Hematopoietic multipotent progenitor cell (in vitro differentiated cells): ENCODE measurements at regions not wholly inside any gene's neighbourhood (a gene's known extent, or its start where the extent isn't known, plus 50 kb on each side); places are given as distances from the start of the nearest gene placed in this dataset.

Source experiments
- DNase-seq, 3 donors: peaks; one replicate each; pipeline ENCODE4 v3.0.0-alpha.2; 2011 to 2015; ENCODE audit warnings: low read depth in 2 of 3, low spot score in 2 of 3

DNA sequence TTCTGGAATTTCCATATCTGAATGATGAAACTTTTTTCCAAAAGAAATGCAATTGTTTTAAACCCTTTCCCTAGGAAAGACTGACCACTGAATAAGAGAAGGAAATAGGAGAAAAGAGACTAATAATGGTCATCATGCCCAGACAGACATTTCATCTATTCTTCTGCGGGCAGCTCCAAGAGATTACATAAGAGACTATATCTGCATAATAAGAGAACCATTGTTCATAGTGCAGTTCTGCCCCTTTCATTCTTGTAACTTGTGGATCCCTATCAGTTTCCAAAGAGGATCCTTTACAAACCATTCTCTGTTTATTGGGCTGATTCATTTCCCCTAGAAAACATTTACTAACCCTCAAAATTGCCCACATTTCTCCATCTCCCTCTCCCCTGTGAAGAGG is 197.8 kb downstream of the FSCB start:
- DNase-seq = no peak

DNA sequence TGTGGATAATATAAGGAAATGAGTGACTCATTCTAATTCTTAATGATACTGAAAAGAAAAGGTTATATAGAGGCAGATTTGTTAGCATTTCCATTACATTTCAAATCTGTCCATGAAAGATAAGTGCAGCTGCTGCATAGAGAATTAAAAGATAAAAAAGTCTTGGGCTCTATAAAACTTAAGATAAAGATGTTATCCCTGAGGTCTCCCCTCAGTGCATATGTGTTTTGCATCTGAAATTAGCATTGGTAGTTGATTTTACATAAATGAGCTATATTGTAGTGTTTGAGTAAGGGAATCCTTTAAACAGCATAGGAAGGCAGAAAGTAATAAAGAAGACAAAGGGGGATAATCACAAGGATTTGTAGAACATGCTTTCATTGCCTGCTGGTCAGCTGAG is 206.2 kb downstream of the FSCB start:
- no peak for DNase-seq

DNA sequence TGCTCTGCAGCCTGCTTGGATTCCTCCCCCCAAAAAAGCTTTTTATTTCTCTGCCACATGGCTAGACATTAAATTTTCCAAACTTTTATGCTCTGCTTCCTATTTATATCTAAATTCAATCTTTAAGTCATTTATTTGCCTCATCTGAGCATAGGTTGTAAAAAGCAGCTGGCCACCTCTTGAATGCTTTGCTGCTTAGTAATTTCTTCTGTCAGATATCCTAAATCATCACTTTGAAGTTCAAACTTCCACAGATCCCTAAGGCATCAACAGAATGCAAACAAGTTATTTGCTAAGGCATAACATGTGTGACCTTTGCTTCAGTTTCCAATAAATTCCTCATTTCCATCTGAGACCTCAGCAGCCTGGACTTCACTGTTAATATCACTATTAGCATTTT is 209.6 kb downstream of the FSCB start:
- DNase-seq = no peak

DNA sequence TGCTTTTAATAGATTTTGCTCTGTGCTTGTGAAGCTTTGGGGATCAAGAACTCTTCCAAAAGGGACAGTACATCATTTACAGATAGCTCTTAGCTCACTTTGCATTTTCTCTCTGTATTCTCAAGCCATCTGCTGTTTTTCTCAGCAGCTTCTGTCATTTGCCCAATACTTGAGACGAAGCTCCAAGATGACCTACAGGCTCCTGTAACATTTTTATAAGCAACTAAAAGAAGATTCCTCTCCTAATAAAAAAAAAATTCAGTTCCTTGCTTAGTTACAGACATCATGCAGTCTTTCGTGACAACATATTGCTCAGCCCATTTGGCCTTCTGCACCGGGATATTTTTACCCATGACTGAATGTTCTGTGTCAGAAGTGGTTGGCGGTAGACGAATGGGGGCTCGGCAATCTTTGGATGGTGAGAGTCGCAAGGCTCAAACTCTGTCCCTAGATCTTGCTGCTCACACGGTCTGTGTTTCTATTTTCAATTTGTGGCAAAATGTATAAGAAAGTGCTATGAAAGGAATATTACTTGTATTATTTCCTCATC is 215.6 kb downstream of the FSCB start:
- no peak for DNase-seq

DNA sequence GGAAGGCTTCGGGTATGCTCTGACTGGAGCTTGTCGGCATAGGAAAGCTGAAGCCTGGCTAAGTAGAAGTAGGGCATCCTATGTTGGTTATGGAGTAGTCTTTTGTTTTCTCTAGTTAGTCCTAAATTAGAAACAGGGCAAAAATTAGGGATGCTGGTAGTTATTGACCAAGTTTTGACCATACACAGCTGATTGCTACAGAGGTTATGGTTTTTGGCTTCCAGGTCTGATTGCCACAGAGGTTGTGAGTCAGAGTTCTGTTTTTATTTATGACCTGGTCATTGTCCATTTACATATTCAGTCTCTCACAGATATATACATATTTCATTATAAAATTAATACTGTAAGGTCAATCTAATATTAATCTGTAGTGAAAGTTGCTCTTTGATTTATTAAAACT is 219.2 kb downstream of the FSCB start:
- no peak for DNase-seq

DNA sequence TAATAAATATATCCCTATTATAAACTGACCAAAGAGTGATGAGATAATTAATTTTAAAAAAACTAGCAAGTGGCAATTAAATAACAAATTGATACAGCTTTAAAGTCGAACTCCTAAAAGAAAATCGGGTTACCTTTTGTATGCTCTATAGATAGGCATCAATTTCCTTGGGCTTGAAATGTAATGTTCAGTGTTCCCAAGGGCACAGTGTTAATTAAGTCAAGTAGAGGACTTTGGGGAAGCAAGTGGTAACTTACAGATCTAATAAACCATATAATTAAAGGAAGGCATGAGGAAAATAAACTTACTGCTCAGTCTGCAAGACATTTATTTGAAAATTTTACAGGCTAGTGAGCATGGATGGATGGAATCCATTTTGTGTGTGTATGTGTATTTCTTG is 220.9 kb downstream of the FSCB start:
- no peak for DNase-seq

DNA sequence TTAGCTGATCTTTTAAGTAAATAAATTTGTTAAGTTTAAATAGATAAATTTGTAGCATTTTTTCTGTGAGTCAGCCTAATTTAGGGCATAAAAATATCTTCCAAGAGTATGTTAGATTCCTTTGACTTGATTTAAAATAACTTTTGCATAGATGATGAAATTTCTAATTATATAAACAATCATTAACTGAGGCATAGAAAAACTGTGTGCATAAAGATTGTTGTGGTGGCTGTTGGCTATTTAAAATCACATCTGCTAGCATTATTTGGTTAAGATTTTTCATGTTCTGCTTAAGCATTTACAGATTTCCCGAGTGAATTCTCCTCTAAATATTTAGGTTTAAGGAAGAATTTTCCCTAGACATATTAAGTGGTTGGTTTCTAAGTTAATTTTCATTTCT is 223.2 kb downstream of the FSCB start:
- no peak for DNase-seq

DNA sequence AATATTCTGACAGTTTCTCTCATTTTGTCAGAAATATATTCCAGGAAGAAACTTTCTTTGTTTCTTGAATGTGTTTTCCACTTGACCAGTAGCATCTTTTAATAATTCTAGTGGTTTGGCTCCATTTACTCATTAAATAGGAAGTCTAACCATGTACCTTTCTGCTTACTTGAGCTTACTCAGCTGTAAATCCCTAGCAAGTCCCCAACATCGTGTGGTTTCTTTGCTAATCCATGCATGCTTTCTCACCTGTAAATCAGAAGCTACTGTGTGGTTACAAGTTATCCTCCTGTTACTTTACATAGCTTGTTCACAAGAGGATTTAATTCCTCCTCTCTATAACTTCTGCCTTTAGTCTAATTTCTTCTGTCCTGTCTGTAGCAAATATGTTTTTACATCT is 227.7 kb downstream of the FSCB start:
- no peak for DNase-seq

DNA sequence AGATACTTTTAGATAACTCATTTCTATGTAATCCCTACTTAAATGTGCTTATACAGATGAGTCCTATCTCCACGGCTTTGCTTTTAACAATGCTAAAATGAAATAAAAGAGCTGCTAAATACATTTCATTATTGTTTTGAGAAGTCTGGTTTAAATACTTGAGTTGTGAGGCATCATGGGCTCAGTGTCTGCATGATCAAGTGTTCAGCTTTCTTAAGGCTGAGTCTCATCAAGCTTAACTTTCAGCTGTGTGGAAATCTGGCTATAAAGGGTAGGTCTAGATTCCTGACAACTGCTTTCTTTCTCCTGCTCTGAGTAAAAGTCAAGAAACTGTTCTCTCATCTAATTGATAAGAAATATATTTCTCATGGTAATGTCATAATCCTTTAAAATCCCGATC is 235.4 kb downstream of the FSCB start:
- no peak for DNase-seq

DNA sequence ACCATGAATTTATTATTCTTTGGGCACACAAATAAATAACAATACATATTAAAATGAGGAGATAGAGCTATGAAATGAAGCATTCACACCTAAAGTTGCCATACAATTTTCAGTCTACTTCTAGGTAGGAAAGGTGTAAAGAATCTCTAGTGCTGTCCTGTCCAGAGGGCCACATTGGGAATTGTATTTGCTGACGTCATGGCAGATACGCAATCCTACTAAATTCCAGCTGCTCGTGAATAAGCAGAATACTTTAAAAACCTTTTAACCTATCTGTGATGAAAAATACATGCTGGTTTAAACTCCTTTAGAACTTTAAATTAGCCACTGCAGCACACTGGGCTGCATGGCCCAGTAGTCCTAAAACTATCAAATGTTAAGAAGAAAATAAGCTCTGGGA is 236.1 kb downstream of the FSCB start:
- DNase-seq = no peak

DNA sequence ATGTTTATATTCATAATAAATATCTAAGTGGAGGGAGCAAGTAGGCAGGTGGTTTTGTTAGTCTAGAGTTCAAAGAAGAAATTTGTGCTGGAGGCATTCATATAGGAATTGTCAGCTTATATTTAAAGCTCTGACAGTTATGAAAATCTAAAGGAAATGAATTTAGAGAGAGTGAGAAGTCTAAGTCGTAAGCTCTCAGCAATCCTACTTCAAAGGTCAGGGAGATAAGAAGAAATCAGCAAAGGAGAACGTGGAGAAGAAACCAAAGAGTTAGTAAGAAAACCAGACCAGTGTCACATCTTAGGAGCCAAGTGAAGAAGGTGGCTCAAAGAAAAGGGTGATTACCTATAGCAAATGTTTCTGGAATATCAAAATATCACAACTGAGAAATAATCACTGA is 241.8 kb downstream of the FSCB start:
- DNase-seq = no peak

DNA sequence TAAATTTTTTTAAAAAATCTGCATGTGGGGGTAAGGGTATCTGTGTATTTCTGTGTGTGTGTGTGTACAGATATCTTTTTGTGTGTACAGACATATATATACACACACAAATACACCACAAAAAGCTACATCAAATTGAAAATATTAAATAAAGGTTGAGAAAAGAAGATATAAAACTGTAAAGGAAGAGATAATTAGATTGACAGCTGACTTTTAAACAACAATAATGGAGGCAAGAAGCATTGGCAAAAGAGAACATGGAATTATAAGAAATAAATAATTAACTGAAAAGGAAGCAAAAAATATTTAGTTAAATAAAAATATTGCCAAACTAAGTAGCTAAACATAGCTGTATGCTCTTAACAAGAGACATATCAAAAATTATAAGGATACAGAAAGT is 291.4 kb downstream of the FSCB start:
- no peak for DNase-seq

DNA sequence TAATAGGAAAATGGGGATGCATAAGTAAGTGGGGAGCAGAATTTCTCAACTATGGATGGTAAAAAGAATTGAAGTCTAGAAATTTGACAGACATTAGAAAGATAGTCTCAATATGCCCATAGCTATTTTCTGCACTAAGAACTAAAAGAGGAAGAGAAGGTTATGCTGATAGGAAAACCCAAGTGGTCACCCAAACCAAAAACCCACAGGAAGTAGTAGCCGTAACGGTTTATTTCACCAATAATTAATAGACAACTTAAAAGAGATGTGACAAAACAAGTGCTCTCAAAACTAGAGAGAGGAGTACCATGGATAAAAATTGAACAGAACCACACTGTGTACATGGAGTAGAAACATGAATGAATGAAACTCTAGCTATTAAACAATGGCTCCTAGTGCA is 295.4 kb downstream of the FSCB start:
- DNase-seq = no peak

DNA sequence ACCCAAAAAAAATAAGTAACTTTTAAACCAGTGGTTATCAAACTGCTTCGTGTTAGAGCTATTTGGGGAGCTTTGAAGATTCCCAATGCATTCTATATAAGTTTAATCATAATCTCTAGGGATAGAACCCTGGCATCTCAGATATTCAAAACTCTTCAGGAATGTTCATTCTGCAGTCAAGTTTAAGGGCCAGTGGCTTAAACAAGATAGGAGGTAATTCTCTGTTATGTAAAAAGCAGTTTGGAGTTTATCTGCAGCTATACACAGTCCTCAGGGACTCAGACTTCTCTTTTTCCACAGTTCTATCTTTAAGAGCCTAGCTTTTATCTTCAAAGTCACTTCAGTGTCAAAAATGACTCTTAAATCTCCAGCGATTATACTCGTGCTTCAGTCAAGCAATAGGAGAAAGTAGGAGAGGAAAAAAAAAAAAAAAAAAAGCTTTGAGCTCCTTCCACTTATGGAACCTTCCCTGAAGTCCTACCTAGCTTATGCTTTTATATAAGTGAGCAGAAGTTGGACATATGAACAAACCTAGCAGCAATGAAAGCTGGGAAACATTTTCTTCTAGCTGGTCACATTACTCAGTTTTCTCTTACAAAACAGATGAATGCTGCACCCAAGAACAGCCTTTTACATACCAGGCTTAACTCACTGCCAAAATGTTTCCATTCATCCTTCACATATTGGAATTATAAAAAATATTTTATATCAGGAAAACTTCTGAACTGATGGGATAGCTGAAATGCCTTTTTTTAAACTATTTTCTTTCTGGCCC is 302.8 kb downstream of the FSCB start:
- DNase-seq = no peak

DNA sequence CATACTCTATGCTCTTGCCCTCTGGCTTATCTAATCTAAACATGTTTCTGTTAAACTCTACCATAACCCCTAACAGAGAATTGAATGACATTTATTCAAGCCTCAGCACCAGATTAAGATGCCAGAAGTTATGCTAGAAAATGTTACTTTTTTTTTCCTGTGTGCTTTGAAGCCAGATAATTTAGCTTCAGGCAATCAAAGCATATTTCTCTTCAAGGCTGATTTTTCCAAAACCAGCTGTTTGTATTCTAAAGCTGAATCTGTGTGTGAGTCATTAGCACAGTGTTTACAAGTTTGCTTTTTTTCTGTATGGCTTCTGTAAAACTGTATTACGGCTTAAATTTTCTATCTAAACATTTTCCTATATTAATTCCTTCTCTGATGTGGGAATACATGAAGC is 326.1 kb downstream of the FSCB start:
- DNase-seq = no peak

DNA sequence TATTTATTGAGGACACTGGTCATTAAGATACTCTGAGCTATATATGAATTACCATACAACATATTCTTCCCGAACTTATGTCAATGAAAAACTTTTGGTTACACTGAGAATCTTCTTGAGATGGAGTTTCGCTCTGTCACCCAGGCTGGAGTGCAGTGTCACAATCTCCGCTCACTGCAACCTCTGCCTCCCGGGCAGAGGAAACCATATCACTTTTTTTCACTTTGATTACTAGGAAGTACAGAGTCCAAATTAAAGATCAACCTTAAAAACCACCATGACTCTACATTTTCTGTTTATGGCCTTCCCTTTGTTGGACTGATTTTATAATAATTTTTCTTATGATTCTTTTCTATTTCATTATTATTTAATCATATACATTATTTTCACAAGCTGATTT is 336.5 kb downstream of the FSCB start:
- no peak for DNase-seq

DNA sequence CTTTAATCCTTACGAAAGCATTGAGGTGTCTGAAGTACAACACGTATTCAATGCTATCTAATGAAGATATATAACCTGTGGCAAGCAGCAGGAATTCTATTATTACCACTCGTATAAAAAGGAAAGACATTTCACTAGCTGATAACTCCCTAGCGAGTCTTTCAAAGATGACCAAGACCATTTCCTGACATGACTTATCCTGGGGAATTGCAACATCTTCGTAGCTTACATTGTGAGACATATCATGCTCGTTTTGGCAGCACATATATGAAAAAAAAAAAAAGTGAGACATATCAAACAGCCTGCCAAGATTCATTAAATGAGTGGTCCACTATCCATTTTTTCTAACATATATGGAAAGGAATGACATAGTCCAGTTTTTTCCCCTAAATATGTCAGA is 337.0 kb downstream of the FSCB start:
- no peak for DNase-seq

DNA sequence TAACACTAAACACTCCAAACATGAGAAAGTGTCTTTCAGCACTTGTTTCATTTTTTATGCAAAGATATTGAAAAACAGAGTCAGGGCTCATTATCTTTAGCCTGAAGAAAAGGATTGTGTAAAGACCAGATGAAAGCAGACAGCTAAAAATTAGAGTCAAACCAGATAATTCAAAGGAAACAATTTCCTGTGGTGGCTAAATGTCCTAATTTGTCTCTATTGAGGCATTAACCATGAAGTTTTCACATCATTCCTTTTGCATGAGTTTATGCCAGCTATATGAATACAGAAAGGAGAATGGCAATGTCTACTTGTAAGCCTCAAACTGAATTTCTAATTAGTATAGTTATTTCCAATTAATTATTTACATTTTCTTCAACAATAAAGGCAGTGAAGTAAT is 338.5 kb downstream of the FSCB start:
- no peak for DNase-seq

DNA sequence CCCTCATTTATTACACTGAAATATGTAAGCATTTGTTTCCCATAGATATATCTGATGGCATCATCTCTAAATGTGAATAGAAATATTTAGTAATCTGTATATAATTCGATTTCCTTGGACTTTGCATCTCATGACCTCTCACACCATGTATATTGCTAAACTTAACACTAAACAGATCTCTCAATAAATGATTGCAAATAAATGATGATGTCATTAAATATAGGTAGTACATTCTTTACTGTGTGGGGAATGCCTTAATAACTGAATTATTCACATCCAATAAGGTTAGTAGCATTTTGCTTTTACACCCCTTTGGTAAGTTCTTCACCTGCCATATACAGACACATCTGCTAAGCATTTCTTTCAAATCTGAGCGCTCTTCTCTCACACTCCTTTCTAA is 340.5 kb downstream of the FSCB start:
- DNase-seq = no peak

DNA sequence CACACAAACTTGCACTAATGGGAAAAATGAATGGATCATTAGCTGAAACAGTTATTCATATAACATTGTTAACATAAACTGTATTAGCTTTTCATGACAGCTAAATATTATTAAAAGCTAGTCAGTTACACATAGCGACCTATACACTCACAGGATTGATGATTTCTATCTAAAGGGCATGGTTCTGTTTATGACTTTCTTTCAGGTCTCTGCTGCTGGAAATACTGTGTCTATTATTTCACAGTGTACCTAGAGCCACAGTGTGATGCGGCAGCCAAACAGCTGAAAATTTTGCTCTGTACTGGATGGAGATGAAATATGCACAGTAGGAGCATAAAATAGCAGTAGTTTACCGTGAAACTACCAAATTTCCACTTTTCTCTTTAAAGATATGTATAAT is 341.1 kb downstream of the FSCB start:
- no peak for DNase-seq

DNA sequence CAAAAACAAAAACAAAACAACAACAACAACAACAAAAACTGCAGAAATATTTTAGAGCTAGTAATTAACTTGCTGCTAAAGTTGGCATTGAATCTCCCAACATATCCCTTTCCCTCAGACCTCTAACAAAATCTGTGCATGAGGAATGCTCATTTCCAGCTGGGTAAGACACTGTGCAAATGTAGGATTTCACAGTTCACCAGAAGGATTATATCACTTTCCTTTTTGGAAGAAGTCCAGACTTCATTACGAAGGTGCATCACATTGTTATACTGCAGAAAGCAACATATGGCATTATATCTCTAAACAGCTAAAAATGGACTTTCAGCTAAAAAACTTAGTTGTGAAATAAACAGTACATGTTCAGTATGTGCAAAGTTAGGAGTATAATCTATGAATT is 341.8 kb downstream of the FSCB start:
- no peak for DNase-seq

DNA sequence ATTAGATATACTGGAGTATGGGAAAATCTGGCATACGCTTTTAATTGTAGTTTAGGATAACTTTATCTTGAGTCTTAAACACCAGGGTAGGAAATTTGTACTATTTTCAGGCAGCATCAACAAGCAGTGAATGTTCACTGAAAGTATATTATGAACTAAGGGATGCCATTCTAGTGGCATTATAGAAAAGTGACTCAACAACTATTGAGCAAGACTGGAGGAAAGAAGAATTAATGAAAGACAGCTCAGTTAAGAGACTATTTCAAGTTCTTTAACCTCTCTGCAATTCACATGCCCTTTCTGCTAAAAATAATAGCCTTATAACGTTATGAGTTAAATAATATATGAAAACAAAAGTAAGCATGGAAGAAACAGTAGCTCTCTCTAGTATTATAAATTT is 343.1 kb downstream of the FSCB start:
- no peak for DNase-seq

DNA sequence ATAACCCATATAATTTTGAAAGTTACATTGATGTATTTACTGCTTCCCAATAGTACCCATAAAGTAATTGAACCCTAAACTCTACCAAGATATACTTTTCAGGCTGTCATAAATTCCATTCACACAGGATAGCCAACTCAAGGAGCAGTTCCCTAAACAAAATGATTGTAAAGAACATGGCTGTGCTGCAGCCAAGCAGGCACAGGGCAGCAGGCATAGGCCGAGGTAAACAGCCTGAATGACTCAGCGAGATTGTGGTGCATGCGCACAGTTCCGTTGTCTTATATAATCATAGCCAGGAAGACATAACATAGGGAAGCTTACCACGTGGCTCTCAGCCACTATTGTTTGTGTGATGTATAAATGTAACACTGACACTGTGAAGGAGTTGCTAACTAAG is 344.9 kb downstream of the FSCB start:
- no peak for DNase-seq
